Suppressor macrophage treated with lipopolysaccharide for 4 hours (primary cell): ENCODE measurements at regions not wholly inside any gene's neighbourhood (a gene's known extent, or its start where the extent isn't known, plus 50 kb on each side); places are given as distances from the start of the nearest gene placed in this dataset.
"Not testable (repeated sequence)": the region's sequence is repeated elsewhere in the genome, so short reads cannot be mapped to it uniquely, and the experiment has no call there.

Experiments
- DNase-seq: peaks from one replicate; pipeline ENCODE4 v3.0.0-alpha.2; 2020

DNA sequence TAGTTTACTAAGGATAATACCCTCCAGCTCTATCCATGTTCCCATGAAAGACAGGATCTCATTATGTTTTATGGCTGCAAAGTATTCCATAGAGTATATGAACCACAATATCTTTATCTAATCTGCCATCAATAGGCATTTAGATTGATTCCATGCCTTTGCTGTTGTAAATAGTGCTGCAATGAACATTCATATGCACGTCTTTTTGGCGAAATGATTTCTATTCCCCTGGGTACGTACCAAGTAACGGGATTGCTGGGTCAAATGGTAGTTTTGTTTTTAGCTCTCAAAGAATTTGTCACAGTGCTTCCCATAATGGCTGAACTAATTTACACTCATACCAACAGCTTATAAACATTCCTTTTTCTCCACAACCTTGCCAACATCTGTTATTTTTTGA is 750.9 kb downstream of the BRINP3 start:
- no peak for DNase-seq

DNA sequence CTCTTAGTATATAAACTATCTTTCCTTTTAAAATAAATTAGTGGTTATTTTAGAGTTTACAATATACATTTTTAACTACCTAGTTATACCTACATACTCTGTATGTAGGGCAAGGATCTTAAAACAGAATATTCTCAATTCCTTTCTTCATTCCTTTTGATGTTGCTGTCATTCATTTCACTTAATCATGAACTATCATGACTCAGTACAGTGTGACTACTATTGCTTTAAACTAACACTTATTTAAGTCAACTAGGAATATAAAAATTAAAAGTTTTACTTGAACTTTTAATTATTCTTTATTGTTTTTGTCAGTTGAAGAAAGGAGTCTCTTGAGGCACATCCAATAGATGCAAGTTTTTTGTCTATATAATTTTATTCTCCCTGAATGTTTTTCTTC is 726.4 kb downstream of the BRINP3 start:
- DNase-seq: no peak

DNA sequence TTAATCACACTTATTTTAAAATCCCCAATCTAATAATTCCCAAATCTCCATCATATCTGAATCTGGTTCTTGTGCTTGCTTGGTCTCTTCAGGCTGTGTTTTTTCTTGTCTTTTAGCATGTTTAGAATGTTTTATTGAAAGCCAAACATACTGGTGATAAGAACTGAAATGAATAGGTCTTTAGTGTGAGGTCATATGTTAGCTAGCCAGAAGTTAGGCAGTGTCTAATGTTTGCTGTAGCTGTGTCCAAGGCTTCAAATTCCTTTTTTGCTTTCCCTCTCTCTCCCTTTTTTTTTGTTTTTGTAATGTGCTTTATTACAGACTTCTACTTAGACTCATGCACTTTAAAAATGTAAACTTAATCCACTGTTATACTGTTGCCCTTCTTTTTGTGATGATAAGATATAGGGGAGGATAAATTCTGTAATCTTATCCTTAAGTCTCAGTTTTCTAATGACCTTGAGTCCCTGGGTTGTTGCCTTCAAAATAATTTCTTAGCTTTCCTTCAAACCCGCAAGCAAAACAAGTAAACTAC is 725.1 kb downstream of the BRINP3 start:
- no peak for DNase-seq

DNA sequence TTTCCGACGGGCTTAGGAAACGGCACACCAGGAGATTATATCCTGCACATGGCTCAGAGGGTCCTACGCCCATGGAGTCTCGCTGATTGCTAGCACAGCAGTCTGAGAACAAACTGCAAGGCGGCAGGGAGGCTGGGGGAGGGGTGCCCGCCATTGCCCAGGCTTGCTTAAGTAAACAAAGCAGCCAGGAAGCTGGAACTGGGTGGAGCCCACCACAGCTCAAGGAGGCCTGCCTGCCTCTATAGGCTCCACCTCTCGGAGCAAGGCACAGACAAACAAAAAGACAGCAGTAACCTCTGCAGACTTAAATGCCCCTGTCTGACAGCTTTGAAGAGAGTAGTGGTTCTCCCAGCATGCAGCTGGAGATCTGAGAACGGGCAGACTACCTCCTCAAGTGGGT is 722.6 kb downstream of the BRINP3 start:
- DNase-seq: not testable (repeated sequence)

DNA sequence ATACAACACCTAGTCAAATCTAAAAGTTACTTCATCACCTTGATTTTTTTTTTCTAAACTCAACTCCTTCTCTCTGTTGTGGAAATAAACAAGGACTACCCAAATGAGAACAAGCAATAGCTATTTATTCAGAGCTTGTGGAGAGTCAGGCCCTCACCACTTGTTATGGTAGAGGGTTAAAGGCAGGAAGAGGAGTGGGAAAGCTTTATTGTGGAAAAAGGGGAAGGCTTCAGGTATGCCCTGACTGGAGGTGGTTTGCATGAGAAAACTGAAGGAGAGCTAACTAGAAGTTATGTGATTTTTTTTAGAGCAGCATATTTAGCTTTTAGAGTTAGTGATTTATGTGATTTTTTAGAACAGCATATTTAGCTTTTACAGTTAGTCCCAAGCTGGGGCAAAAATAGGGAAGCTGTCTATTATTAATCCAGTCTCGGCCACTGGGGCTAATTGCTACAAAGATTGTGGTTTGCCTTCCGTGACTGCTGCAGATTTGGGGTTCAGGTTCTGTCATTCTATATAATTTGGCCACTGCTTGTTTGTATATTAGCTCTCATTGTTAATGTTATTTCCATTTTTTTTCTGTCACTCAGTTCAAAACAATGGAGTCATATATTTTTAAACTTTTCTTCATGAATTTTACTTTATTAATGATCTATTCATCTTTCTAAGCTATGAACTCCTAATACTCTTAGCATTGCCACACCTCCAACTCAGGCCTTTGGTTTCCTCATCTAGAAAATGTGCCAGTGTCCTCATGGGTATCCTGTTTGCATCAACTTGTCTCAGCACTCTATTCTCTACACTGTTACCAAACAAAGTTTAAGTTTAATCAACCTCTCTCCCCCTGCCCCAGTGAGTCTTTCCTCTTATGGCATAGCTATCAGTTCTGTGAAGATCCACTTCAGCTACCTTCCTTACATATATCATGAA is 713.0 kb downstream of the BRINP3 start:
- DNase-seq: no peak

DNA sequence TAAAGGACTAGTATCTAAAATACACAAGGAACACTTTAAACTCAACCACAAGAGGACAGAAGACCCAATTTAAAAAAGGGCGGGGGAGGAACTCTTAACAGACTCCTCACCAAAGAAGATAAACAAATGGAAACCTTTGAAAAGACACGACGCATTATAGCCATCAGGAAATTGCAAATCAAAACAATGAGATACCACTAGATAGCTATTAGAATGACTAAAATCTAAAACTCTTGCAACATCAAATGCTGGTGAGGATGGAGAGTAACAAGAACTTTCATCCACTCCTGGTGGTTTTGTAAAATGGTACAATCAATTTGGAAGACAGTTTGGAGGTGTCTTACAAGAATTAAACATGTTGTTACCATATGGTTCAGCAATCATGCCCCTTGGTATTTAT is 708.2 kb downstream of the BRINP3 start:
- DNase-seq: no peak

DNA sequence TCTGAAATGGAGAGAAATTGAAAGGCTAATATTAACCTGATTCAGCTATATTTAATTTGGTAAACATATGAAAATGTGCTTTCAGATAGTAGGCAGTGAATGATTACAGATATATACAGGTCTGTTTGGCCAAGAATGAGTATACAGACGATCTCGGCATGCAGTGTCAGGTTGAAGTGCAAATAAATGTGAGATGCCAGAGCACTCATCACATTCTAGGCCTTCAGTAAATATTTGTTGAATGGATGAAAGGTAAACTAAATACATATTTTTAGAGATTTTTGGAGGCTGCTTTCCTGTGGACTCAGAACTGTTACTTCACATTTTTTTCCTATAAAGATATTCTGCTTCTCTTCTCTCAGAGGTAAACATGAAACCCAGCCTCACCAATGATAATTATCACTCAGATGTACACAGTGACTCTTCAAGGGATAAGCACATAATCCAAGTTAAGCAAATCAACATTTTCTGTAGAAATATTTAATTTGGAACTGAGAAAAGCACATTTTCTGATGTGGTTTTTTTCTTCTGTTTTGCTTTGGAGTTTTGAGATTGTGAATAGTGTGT is 702.9 kb downstream of the BRINP3 start:
- no peak for DNase-seq

DNA sequence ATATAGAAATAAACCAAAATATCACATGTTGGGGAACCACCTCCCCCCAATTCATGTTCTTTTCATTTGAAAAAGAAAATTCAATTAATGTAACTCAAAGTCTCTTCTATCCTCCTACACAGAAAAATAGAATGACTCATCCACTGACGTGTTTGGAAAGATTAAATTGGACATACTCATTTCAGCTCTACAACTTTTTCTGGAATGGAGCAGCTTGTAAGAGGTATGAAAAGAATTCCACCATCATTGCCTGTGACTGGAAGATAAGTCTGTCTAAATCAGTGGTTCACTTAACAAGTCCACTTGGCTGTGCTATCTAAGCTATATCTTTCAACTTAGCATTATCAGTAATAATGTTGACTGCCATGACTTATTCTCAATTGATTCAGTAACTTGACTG is 702.3 kb downstream of the BRINP3 start:
- DNase-seq: no peak

DNA sequence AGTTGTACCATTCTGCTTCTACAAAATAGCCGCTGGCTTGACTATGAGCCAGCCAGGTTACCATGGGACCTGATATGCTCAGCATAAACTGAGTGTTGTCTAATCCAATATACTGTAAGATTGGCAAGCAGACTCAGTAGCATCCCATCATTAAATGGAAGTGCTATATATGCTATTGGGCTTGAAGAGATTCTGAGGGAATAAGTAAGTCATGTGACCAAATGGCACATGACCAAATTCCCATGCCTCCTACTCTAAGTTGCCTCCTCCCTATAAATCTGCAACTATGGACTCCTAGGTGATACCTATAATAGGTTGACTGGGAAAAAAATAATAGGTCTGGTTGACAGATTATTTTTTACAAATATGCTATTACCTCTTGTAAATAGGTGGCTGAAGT is 698.6 kb downstream of the BRINP3 start:
- no peak for DNase-seq

DNA sequence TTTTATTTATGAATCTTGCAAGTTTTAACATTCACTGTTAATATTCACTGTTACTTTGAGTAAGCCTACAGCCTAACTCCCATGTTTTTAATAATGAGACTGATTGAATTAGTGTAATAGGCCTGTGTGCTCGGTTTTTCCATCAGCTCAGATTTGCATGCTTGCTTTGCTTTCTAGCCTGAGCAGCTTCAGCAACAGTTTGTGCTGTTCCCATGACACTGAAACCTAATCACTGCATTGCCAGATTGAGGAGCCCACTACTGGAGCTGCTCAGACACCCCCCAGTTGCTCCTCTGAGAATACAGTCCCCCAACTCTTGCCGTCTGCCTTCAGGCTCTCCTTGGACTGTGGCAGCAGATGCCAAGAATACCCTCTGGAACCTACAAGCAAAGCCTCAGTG is 695.4 kb downstream of the BRINP3 start:
- no peak for DNase-seq

DNA sequence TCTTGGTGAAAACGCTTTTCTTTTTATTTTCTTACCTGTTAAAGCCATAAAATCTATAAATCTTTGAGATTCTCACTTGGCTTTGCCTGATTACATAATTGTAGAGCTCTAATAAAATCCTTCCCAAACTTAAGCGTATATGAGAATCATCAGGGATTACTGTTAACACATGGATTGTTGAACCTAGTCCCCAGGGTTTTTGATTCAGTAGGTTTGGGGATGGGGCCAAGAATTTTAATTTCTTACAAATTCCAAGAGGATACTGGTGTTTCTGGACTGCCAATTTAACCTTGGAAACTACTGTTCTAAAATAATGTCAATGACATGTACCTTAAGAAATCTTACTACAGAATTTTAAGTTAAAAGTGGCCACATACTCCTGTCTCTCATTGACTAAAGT is 694.2 kb downstream of the BRINP3 start:
- DNase-seq: no peak

DNA sequence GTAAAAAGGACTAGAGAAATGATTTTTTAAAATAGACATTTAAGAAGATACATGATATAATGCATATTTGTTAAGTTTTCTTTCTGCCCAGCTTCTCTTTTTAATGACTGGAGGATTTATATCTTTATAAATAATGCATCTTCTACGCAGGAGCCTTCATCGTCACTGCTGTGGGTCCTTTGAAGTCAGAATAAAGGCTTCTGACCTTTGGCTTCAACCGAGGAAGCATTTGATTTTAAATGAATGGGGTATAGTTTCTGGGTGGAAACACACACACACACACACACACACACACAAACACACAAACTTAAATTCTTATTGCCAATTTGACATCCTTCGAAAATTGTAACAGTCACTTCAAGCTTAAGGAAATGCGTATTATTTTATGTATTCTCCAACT is 690.9 kb downstream of the BRINP3 start:
- DNase-seq: no peak

DNA sequence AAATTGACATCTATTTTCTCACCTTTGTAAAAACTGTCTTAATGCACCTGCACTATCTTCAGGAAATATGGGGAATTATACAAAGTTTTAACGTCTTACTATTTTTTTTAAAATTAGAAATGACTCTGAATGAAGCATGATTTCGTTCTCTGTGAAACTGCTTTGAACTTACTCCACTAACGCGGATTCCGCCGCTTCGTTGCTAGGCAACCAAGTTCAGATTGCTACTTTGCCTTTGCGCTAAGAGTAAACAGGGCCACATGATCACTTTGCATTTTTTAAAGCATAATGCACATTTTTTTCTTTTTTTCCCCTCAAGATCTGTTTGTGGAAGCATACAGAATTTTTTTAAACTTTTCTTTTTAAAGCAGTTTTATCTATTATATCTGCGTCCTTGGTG is 690.5 kb downstream of the BRINP3 start:
- no peak for DNase-seq

DNA sequence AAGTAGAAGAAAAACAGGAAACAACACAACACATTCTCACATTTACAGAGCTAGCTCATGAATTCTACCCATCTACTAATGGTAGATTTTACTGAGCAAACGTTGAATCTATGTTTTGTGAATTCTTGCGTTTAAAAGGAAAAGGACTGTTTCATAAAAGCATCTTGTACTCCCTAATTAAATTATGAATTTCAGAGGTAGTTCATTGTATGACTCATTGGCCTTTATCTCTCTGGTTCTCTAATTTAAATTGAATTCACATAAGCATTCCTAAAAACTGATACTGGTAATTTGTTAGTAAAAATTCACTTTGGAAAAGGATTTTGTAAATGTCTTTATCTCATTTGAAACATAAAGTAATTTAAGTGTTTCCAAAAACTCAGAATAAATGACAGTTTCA is 687.3 kb downstream of the BRINP3 start:
- no peak for DNase-seq

DNA sequence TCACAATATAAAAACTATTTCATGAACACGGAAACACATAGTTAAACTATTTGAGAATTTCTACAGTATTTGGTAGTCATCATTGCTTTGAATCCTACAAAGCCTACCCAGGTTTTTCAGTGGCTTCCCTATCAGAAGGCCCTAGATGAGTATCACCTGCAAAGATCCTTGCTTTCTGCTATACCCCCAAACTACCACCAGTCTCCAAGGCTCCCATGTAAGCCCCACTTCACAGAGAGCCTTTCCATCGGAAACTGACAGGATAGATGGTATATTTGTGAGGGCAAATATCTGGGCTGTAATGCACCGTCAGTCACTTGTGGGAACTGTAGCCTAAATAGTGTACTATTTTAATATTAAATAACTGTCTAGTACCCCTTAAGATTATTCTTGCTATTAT is 674.3 kb downstream of the BRINP3 start:
- DNase-seq: no peak

DNA sequence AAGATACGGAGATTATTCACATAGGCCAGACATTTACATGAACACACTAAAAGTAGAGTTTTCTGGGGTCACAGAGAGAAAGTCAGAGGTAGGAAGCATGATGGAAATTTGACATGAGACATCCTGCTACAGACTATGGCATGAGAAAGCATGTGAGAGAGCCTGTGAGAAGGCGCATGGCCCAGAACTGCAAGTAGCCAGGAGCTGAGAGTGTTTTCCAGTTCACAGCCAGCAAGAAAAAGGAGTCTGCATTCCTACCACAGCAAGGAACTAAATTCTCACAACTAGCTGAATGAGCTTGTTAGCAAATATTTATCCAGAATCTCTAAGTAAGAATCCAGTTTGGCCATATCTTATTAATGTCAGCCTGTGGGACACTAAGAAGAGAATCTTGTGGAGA is 673.3 kb downstream of the BRINP3 start:
- no peak for DNase-seq

DNA sequence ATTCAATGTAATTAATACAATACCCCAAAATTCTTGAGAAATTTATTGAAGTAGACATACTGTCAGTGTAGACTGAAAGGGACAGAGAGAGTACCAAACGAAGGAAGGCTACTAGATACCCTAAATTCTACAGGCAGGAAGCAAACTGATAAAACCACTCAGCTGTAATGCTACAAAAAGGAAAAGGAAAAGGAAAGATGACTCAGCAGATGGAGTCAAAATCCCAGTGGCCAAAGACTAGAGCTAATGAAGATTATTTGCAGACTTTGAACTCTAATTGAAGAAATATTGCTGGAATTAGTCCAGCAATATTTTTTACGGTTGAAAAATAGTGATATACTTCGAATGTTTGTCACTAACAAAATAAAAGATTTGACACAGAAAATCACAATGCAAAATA is 671.9 kb downstream of the BRINP3 start:
- DNase-seq: no peak

DNA sequence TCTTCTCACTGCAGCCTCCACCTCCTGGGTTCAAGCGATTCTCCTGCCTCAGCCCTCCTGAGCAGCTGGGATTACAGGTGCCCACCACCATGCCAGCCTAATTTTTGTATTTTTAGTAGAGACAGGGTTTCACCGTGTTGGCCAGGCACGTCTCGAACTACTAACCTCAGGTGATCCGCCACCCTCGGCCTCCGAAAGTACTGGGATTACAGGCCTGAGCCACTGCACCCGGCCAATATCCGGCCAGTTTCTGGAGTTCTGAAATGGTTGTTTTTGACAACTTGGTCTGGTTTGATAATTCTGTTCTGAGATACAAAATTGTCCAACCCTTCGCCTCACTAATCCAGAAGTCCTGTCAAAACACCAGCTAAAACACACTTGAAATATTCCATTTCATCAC is 667.0 kb downstream of the BRINP3 start:
- not testable (repeated sequence) for DNase-seq

DNA sequence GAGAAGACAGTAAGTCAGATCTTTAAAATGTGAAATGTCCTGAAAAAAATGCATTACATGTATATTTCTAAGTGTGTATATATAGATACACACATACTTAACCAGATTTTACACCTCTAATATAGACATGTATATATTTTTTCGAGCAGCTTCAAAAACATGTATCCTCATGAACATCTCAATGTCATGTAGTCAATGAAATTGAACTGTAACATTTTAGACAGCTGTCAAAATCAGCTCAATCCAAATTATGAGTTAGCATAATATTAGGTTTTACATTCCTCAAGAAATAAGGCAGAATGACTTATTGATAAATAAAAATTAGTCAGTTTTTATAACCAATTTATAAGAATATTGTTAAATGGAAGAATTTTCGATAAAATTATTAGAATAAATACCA is 665.7 kb downstream of the BRINP3 start:
- DNase-seq: no peak

DNA sequence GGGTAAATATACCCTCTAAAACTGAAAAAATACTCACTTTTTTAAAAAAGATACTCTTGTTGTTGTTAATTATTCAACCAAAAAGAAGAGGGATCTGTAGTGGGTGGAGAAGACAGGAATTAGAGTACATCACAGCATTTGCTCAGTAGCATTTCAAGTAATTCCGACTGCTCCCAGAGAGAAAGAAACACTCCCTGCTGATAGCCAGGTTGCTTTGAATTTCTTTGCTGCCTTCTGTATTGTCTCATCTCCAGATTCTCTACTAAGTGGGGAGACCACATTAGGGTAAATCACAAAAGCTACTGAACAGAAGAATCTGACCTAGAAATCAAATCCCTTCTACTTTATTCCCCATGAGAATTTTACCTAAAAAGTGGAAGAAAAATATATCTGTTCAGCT is 661.1 kb downstream of the BRINP3 start:
- DNase-seq: no peak

DNA sequence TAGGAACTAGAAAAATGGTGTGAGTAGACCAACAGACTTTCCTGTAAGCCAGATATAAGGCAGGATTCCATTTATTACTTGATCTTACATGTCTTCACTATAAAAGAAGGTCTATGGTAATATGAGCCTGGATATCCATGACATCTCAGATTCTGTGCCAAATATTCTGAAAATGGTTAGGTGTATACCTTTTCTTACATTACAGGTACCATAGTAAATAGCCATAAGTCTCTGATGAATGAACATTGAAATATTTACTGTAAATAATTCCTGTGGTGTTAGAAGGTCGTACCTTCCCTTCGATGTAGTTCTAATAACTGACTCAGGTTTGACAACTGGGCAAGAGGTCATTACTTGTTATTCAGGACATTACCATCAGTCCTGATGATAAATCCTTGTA is 657.9 kb downstream of the BRINP3 start:
- DNase-seq: no peak

DNA sequence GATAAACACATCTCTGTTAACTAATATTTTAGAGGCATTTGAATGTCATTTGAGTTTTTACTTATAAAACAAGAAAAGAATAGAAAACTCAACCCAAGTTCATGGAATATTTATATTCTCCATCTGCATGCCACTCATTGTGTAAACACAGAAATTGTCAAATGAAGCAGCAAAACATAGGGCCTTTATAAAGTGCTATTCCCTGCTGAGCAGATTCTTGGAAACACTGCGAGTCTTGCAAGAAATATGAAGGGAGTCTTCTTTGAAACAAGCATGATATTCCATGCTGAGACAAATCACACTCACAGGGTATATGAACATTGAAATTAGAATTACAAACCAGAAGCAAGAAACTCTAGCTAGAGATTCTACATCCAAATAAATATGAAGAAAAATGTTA is 655.8 kb downstream of the BRINP3 start:
- DNase-seq: no peak

DNA sequence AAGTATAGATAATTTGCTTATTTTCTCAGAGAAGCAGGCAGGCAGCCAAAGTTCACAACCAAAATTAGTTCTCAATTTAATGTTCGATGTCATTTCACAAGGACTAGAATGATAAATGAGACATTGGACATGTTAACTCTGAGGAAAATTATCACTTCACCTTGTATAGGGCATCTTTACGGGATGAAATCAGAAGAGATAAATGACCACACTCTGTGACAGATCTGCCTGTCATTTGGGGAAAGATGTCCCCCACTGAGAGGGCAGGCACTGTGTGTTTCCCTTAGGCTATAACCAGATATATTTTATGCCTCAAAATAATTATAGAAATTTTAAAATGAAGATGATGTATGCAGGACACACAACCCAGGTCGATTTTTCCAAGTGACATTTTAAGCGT is 642.9 kb downstream of the BRINP3 start:
- no peak for DNase-seq

DNA sequence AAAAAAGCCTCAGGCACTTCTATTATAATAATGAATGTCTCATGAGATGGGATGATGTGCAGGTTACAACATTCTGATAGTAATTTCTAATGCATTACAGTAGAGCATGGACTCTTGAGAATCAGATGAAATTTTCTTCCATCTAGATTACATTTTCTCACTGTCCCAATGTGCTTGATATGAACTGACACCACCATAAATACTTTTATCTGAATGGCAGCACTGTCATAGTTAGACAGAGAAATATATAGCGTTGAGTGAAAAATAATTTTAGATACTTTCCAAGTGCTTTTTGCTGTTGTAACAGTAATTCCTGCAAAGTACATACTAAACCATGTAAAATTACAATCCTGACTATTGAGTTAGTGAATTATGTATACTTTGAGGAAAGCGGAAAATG is 630.1 kb downstream of the BRINP3 start:
- DNase-seq: no peak
